ENCODE measurements at regions not wholly inside any gene's neighbourhood (a gene's known extent, or its start where the extent isn't known, plus 50 kb on each side); places are given as distances from the start of the nearest gene placed in this dataset.

DNA sequence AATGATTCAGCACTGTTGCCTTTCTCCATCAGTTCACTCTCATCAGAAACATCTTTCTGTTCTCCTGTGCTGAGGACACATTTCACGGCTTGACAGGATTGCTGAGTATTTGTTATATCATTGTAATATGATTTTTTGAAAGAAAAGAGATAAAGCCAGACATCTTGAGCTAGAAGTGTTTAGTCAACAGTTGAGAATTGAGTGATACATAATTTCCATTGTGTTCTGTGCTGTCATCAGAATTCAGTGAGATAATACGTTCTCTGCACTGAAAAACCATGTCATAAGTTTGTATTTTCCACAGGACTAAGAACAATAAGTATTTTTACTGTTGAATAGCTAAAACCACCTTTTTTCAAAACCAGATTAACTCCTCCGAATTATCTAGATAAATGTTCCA, 50.2 kb upstream of the GPRIN3 start:
- DNase-seq: no peak

Data from skin of body (tissue), 1 donor.